ENCODE measurements at regions not wholly inside any gene's neighbourhood (a gene's known extent, or its start where the extent isn't known, plus 50 kb on each side); places are given as distances from the start of the nearest gene placed in this dataset.

DNA sequence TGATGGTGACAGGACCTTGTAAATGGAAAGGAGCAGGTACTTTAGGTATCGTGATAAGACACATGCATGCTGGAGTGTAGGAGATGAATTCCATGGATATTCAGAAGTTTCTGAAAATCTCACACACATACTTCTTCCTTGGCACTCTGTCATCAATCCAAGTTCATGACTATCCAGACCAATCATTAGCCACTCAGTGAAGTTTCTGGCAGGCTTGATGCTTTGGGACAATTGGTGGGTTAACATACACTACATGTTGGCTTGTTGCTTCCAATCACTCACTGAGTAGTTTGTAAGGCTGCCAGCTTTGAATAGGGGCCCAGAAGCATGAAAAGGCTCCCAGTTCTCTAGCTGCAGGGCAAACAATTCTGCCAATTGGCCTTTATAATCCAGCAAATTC is 147.6 kb downstream of the CEMIP2 start:
- TF ChIP-seq TAF1 (IDR thresholded peaks at IDR 0.05; ENCODE audit: low read depth) (no peak), EP300 (IDR thresholded peaks at IDR 0.05; ENCODE audit: borderline replicate concordance) (no peak), ZBTB7A (IDR thresholded peaks at IDR 0.05; ENCODE audit: low read depth) (no peak), CEBPB (IDR thresholded peaks at IDR 0.05) (no peak), TCF12 (IDR thresholded peaks at IDR 0.05; ENCODE audit: low read depth) (no peak), YY1 (IDR thresholded peaks at IDR 0.05; ENCODE audit: low read depth) (no peak), NFIC (IDR thresholded peaks at IDR 0.05) (no peak)
- TF ChIP-seq, protein P1, sequence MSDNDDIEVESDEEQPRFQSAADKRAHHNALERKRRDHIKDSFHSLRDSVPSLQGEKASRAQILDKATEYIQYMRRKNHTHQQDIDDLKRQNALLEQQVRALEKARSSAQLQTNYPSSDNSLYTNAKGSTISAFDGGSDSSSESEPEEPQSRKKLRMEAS (IDR thresholded peaks at IDR 0.05), result no peak
- TF ChIP-seq, protein P2, sequence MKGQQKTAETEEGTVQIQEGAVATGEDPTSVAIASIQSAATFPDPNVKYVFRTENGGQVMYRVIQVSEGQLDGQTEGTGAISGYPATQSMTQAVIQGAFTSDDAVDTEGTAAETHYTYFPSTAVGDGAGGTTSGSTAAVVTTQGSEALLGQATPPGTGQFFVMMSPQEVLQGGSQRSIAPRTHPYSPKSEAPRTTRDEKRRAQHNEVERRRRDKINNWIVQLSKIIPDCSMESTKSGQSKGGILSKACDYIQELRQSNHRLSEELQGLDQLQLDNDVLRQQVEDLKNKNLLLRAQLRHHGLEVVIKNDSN (IDR thresholded peaks at IDR 0.05), result no peak
- TF ChIP-seq, protein P3, sequence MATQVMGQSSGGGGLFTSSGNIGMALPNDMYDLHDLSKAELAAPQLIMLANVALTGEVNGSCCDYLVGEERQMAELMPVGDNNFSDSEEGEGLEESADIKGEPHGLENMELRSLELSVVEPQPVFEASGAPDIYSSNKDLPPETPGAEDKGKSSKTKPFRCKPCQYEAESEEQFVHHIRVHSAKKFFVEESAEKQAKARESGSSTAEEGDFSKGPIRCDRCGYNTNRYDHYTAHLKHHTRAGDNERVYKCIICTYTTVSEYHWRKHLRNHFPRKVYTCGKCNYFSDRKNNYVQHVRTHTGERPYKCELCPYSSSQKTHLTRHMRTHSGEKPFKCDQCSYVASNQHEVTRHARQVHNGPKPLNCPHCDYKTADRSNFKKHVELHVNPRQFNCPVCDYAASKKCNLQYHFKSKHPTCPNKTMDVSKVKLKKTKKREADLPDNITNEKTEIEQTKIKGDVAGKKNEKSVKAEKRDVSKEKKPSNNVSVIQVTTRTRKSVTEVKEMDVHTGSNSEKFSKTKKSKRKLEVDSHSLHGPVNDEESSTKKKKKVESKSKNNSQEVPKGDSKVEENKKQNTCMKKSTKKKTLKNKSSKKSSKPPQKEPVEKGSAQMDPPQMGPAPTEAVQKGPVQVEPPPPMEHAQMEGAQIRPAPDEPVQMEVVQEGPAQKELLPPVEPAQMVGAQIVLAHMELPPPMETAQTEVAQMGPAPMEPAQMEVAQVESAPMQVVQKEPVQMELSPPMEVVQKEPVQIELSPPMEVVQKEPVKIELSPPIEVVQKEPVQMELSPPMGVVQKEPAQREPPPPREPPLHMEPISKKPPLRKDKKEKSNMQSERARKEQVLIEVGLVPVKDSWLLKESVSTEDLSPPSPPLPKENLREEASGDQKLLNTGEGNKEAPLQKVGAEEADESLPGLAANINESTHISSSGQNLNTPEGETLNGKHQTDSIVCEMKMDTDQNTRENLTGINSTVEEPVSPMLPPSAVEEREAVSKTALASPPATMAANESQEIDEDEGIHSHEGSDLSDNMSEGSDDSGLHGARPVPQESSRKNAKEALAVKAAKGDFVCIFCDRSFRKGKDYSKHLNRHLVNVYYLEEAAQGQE (IDR thresholded peaks at IDR 0.05; ENCODE audit: low read depth), result no peak

Measured in Ishikawa (cell line).